ENCODE measurements at regions not wholly inside any gene's neighbourhood (a gene's known extent, or its start where the extent isn't known, plus 50 kb on each side); places are given as distances from the start of the nearest gene placed in this dataset.
A peak's percentile ranks its signal among the peaks of the same experiment; 100 is the strongest.

- no peak overlapping the region for H3K4me3 ChIP-seq (ENCODE audit: low read depth, low read length)
- DNase-seq (ENCODE audit: low read depth) = no peak
- TF ChIP-seq CTCF (conservative IDR thresholded peaks at IDR 0.05; ENCODE audit: low read depth, low read length) = no peak
These were observed 298.4 kb upstream of the DUSP10 start for GRCh38 chr1:222040121-222040805.

- TF ChIP-seq CTCF (conservative IDR thresholded peaks at IDR 0.05; ENCODE audit: low read depth, low read length) = no peak
- H3K4me3 ChIP-seq (ENCODE audit: low read depth, low read length) = no peak overlapping the region
- DNase-seq (ENCODE audit: low read depth) = no peak
These were observed 297.1 kb upstream of the DUSP10 start for GRCh38 chr1:222038971-222039370.

- no peak for DNase-seq (ENCODE audit: low read depth)
- H3K4me3 ChIP-seq (ENCODE audit: low read depth, low read length) = no peak overlapping the region
- no peak for TF ChIP-seq CTCF (conservative IDR thresholded peaks at IDR 0.05; ENCODE audit: low read depth, low read length)
These were observed 295.8 kb upstream of the DUSP10 start for GRCh38 chr1:222037720-222038119.

GRCh38 chr1:222034790-222035189, 292.9 kb upstream of the DUSP10 start:
- peak; percentile 97 for DNase-seq (ENCODE audit: low read depth)
- H3K4me3 ChIP-seq (ENCODE audit: low read depth, low read length) = no peak overlapping the region
- TF ChIP-seq CTCF (conservative IDR thresholded peaks at IDR 0.05; ENCODE audit: low read depth, low read length) = no peak

GRCh38 chr1:222033450-222033849, 291.6 kb upstream of the DUSP10 start:
- TF ChIP-seq CTCF (conservative IDR thresholded peaks at IDR 0.05; ENCODE audit: low read depth, low read length) = no peak
- H3K4me3 ChIP-seq (ENCODE audit: low read depth, low read length) = no peak overlapping the region
- DNase-seq (ENCODE audit: low read depth) = no peak

GRCh38 chr1:222031318-222031717, 289.4 kb upstream of the DUSP10 start:
- no peak for TF ChIP-seq CTCF (conservative IDR thresholded peaks at IDR 0.05; ENCODE audit: low read depth, low read length)
- peak; percentile 39 for DNase-seq (ENCODE audit: low read depth)
- H3K4me3 ChIP-seq (ENCODE audit: low read depth, low read length) = no peak overlapping the region

- no peak for TF ChIP-seq CTCF (conservative IDR thresholded peaks at IDR 0.05; ENCODE audit: low read depth, low read length)
- no peak overlapping the region for H3K4me3 ChIP-seq (ENCODE audit: low read depth, low read length)
- DNase-seq (ENCODE audit: low read depth) = no peak
These were observed 286.8 kb upstream of the DUSP10 start for GRCh38 chr1:222028676-222029075.
